H9 (cell line): ENCODE measurements at regions not wholly inside any gene's neighbourhood (a gene's known extent, or its start where the extent isn't known, plus 50 kb on each side); places are given as distances from the start of the nearest gene placed in this dataset.

Experiments
- DNase-seq: peaks from one replicate; pipeline ENCODE4 v3.0.0-alpha.2; 2017
- H2AFZ ChIP-seq: one replicate; pipeline ENCODE4 v1.6.1; 2013; ENCODE audit warnings: mild to moderate bottlenecking, low read length, control low read depth, moderate library complexity
- H2AK5ac ChIP-seq: 2 replicates; pipeline ENCODE4 v1.6.1; 2013; ENCODE audit warnings: low read length, control low read depth, mixed read lengths; ENCODE audit not compliant: insufficient read length
- H2BK120ac ChIP-seq: one replicate; pipeline ENCODE4 v1.6.1; 2013; ENCODE audit warnings: low read depth, mild to moderate bottlenecking, low read length, control low read depth, inconsistent platforms; ENCODE audit not compliant: poor library complexity, severe bottlenecking
- H2BK12ac ChIP-seq: 2 replicates; pipeline ENCODE4 v1.6.1; 2013; ENCODE audit warnings: low read length, control low read depth, mixed read lengths, low read depth; ENCODE audit not compliant: insufficient read length
- H2BK15ac ChIP-seq: 2 replicates; pipeline ENCODE4 v1.6.1; 2013; ENCODE audit warnings: low read depth, low read length, control low read depth
- H2BK20ac ChIP-seq: one replicate; pipeline ENCODE4 v1.6.1; 2013; ENCODE audit warnings: low read depth, mild to moderate bottlenecking, low read length, control low read depth, inconsistent platforms; ENCODE audit not compliant: poor library complexity, severe bottlenecking
- H2BK5ac ChIP-seq: 2 replicates; pipeline ENCODE4 v1.6.1; 2013; ENCODE audit warnings: low read length, control low read depth, mixed read lengths; ENCODE audit not compliant: insufficient read length
- H3K14ac ChIP-seq: 2 replicates; pipeline ENCODE4 v1.6.1; 2013; ENCODE audit warnings: low read length, control low read depth; ENCODE audit not compliant: insufficient read depth
- H3K18ac ChIP-seq: 2 replicates; pipeline ENCODE4 v1.6.1; 2013; ENCODE audit warnings: low read depth, mild to moderate bottlenecking, mixed read lengths, low read length, control low read depth; ENCODE audit not compliant: insufficient read length
- H3K23ac ChIP-seq: 2 replicates; pipeline ENCODE4 v1.6.1; 2013; ENCODE audit warnings: low read length, control low read depth, mixed read lengths, low read depth; ENCODE audit not compliant: insufficient read length
- H3K23me2 ChIP-seq: 2 replicates; pipeline ENCODE4 v1.6.1; 2013; ENCODE audit warnings: low read depth, mild to moderate bottlenecking, mixed read lengths, low read length, control low read depth; ENCODE audit not compliant: insufficient read length, poor library complexity, severe bottlenecking
- H3K27ac ChIP-seq: 2 replicates; pipeline ENCODE4 v1.5.1; 2013; ENCODE audit warnings: low read length, control low read depth, mixed read lengths, low read depth; ENCODE audit not compliant: insufficient read length
- H3K27me3 ChIP-seq: 2 replicates; pipeline ENCODE4 v1.6.1; 2013; ENCODE audit warnings: low read length, control low read depth, inconsistent platforms; ENCODE audit not compliant: insufficient read depth
- H3K4ac ChIP-seq: 2 replicates; pipeline ENCODE4 v1.6.1; 2013; ENCODE audit warnings: low read depth, mild to moderate bottlenecking, control low read depth, inconsistent platforms, low read length, moderate library complexity
- H3K4me1 ChIP-seq: 2 replicates; pipeline ENCODE4 v1.6.1; 2013; ENCODE audit warnings: low read length, control low read depth, inconsistent platforms; ENCODE audit not compliant: insufficient read depth
- H3K4me2 ChIP-seq: 2 replicates; pipeline ENCODE4 v1.6.1; 2013; ENCODE audit warnings: low read length, control low read depth, mixed read lengths; ENCODE audit not compliant: insufficient read length, insufficient read depth
- H3K56ac ChIP-seq: 2 replicates; pipeline ENCODE4 v1.6.1; 2013; ENCODE audit warnings: low read depth, mild to moderate bottlenecking, mixed read lengths, low read length, control low read depth; ENCODE audit not compliant: insufficient read length
- H3K79me1 ChIP-seq: 2 replicates; pipeline ENCODE4 v1.6.1; 2013; ENCODE audit warnings: low read depth, mild to moderate bottlenecking, moderate library complexity, low read length, control low read depth, inconsistent platforms; ENCODE audit not compliant: insufficient read depth, poor library complexity, severe bottlenecking
- H3K79me2 ChIP-seq: 2 replicates; pipeline ENCODE4 v1.6.1; 2013; ENCODE audit warnings: low read length, control low read depth, inconsistent platforms; ENCODE audit not compliant: insufficient read depth
- H3K9ac ChIP-seq: 2 replicates; pipeline ENCODE4 v1.6.1; 2013; ENCODE audit warnings: low read length, control low read depth, mixed read lengths; ENCODE audit not compliant: insufficient read length; ENCODE audit errors: extremely low read depth
- H3K9me3 ChIP-seq: one replicate; pipeline ENCODE4 v1.6.1; 2013; ENCODE audit warnings: low read depth, low read length, inconsistent platforms; ENCODE audit not compliant: control insufficient read depth
- H3T11ph ChIP-seq: one replicate; pipeline ENCODE4 v1.6.1; 2013; ENCODE audit warnings: mild to moderate bottlenecking, low read length, control low read depth, inconsistent platforms
- H4K20me1 ChIP-seq: one replicate; pipeline ENCODE4 v1.6.1; 2013; ENCODE audit not compliant: control insufficient read depth, insufficient read length, insufficient read depth
- H4K5ac ChIP-seq: 2 replicates; pipeline ENCODE4 v1.6.1; 2013; ENCODE audit warnings: low read depth, mild to moderate bottlenecking, mixed read lengths, low read length, control low read depth; ENCODE audit not compliant: insufficient read length
- H4K8ac ChIP-seq: replicated peaks from 2 replicates; pipeline ENCODE4 v1.6.1; 2013; ENCODE audit warnings: low read length, control low read depth, mixed read lengths, low read depth; ENCODE audit not compliant: insufficient read length
- H4K91ac ChIP-seq: 2 replicates; pipeline ENCODE4 v1.6.1; 2013; ENCODE audit warnings: low read depth, mild to moderate bottlenecking, moderate library complexity, mixed read lengths, low read length, control low read depth; ENCODE audit not compliant: insufficient read length
- H3K27ac Mint-ChIP-seq, 3 experiments: 2 replicates in 2 of 3; 3 replicates in 1 of 3; pipeline ENCODE4 v1.8.0; 2020 to 2021; ENCODE audit warnings: mixed read lengths in 3 of 3, mild to moderate bottlenecking in 1 of 3, moderate library complexity in 1 of 3
- H3K27me3 Mint-ChIP-seq: 2 replicates; pipeline ENCODE4 v1.8.0; 2021; ENCODE audit warnings: low read depth, mild to moderate bottlenecking, moderate library complexity, mixed read lengths
- H3K36me3 Mint-ChIP-seq, 3 experiments: 2 replicates in 2 of 3; 3 replicates in 1 of 3; pipeline ENCODE4 v1.8.0; 2020 to 2021; ENCODE audit warnings: low read depth in 3 of 3, mixed read lengths in 3 of 3; ENCODE audit not compliant: insufficient read depth in 1 of 3
- H3K4me1 Mint-ChIP-seq, 2 experiments: 2 replicates each; pipeline ENCODE4 v1.8.0; 2020; ENCODE audit warnings: mixed read lengths in 2 of 2
- H3K4me3 Mint-ChIP-seq, 2 experiments: 2 replicates in 1 of 2; 3 replicates in 1 of 2; pipeline ENCODE4 v1.8.0; 2020 to 2021; ENCODE audit warnings: mild to moderate bottlenecking in 2 of 2, mixed read lengths in 2 of 2, moderate library complexity in 1 of 2
- H3K9me3 Mint-ChIP-seq, 2 experiments: 2 replicates in 1 of 2; 3 replicates in 1 of 2; pipeline ENCODE4 v1.8.0; 2020; ENCODE audit warnings: mild to moderate bottlenecking in 2 of 2, mixed read lengths in 2 of 2, moderate library complexity in 1 of 2
- WGBS: extraction: QIAGEN DNeasy Blood & Tissue Kit; methylation state at CpG from one replicate; pipeline ENCODE4 v1.1.7; 2013; ENCODE audit warnings: missing lambda C conversion rate, low lambda C conversion rate, mixed read lengths; ENCODE audit not compliant: insufficient read length; ENCODE audit errors: extremely low coverage; 5-methylcytosine and 5-hydroxymethylcytosine counted together
- TF ChIP-seq, protein P1 (sequence below): fragments of 200-600 bp; sonication (generic); conservative IDR thresholded peaks from 3 replicates; pipeline ENCODE4 v1.8.0; 2021; ENCODE audit warnings: antibody characterized with exemption, mild to moderate bottlenecking

DNA sequence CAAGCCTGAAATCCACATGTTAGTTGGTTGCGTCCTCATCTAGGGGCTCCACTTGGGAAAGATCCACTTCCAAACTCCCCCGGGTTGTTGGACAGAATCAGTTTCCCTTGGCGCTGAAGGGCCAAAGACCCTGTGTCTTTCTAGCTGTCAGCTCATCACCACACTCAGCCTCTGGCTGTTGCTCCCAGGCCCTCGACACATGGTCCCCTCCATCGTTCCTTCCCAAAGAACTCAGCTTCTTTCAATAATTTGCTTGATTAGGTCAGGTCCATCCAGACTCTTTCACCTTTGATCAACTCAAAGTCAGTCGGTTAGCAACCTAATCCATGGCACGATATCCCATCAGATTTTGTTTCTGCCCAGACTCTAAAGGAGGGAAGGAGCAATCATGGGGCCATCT, 254.8 kb upstream of the SULF2 start:
- WGBS, result no CpG with 5 or more reads among the region's 7 CpGs
- H3K4me1 Mint-ChIP-seq, result peaks cover 4 to 6% of the 10 kb centered on the region in 2 experiments; a peak in 3 of 4 replicates

More for the DNA sequence above, 254.8 kb upstream of the SULF2 start:
- TF ChIP-seq, protein P1, sequence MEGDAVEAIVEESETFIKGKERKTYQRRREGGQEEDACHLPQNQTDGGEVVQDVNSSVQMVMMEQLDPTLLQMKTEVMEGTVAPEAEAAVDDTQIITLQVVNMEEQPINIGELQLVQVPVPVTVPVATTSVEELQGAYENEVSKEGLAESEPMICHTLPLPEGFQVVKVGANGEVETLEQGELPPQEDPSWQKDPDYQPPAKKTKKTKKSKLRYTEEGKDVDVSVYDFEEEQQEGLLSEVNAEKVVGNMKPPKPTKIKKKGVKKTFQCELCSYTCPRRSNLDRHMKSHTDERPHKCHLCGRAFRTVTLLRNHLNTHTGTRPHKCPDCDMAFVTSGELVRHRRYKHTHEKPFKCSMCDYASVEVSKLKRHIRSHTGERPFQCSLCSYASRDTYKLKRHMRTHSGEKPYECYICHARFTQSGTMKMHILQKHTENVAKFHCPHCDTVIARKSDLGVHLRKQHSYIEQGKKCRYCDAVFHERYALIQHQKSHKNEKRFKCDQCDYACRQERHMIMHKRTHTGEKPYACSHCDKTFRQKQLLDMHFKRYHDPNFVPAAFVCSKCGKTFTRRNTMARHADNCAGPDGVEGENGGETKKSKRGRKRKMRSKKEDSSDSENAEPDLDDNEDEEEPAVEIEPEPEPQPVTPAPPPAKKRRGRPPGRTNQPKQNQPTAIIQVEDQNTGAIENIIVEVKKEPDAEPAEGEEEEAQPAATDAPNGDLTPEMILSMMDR, result no peak
- Histone ChIP-seq H3K27ac (no peak overlapping the region), H3K4me2 (no peak overlapping the region), H3K4me1 (no peaks in the 10 kb centered on the region), H3K56ac (no peak overlapping the region), H3K27me3 (no peaks in the 10 kb centered on the region), H4K5ac (no peak overlapping the region), H4K20me1 (no peaks in the 10 kb centered on the region), H3K79me2 (no peaks in the 10 kb centered on the region), H3T11ph (no peak overlapping the region), H2BK120ac (no peak overlapping the region), H4K8ac (no peak overlapping the region), H3K18ac (no peak overlapping the region), H2BK15ac (no peak overlapping the region), H3K4ac (no peak overlapping the region), H2BK20ac (no peak overlapping the region), H4K91ac (no peak overlapping the region), H2AK5ac (no peak overlapping the region), H3K23ac (no peak overlapping the region), H3K79me1 (no peaks in the 10 kb centered on the region), H2BK12ac (no peak overlapping the region), H3K14ac (no peak overlapping the region), H3K23me2 (no peaks in the 10 kb centered on the region), H2BK5ac (no peak overlapping the region), H3K9ac (no peak overlapping the region), H2AFZ (no peak overlapping the region), H3K9me3 (no peaks in the 10 kb centered on the region)
- no peak overlapping the region for H3K27ac Mint-ChIP-seq
- peaks cover 5% of the 10 kb centered on the region; the same call in 1 of the 2 replicates for H3K27me3 Mint-ChIP-seq
- H3K4me3 Mint-ChIP-seq, result no peak overlapping the region
- no peaks in the 10 kb centered on the region for H3K36me3 Mint-ChIP-seq
- DNase-seq, result no peak
- H3K9me3 Mint-ChIP-seq, result peaks cover 2% of the 10 kb centered on the region in 2 experiments; a peak in 3 of 5 replicates
